PC-3 (cell line): ENCODE measurements at regions not wholly inside any gene's neighbourhood (a gene's known extent, or its start where the extent isn't known, plus 50 kb on each side); places are given as distances from the start of the nearest gene placed in this dataset.

Experiments used
- EZH2 ChIP-seq: fragments of 300-600 bp; sonication (generic); IDR thresholded peaks from one replicate; pipeline ENCODE4 v1.6.1; 2017; ENCODE audit warnings: antibody characterized with exemption, mild to moderate bottlenecking, low read length; ENCODE audit not compliant: unreplicated experiment
- TF ChIP-seq, protein P1 (sequence below): fragments of 300-600 bp; sonication (generic); conservative IDR thresholded peaks from 2 replicates; pipeline ENCODE4 v1.5.1; 2017; ENCODE audit warnings: antibody characterized with exemption, low read depth, mild to moderate bottlenecking, low read length

DNA sequence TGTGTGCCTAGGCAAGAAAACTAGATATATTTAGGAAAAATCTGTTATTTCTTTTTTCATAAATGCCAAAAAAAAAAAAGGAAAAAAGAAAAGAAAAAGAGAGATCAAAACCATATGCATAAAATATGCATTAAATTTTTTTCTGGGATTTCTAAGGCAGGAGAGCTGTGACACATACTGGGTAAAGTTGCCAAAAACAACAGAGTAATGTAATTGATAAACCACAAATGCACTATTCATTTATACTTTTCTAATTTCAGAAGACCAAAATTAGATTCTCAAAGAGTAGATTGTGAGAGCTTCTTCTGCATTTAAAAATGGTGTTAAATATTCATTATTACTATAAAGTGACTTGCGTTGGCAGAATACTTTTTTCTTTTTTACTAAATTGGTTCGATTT, 673.8 kb upstream of the MGAT4C start:
- TF ChIP-seq EZH2 = no peak
- TF ChIP-seq, protein P1, sequence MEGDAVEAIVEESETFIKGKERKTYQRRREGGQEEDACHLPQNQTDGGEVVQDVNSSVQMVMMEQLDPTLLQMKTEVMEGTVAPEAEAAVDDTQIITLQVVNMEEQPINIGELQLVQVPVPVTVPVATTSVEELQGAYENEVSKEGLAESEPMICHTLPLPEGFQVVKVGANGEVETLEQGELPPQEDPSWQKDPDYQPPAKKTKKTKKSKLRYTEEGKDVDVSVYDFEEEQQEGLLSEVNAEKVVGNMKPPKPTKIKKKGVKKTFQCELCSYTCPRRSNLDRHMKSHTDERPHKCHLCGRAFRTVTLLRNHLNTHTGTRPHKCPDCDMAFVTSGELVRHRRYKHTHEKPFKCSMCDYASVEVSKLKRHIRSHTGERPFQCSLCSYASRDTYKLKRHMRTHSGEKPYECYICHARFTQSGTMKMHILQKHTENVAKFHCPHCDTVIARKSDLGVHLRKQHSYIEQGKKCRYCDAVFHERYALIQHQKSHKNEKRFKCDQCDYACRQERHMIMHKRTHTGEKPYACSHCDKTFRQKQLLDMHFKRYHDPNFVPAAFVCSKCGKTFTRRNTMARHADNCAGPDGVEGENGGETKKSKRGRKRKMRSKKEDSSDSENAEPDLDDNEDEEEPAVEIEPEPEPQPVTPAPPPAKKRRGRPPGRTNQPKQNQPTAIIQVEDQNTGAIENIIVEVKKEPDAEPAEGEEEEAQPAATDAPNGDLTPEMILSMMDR = no peak
